Hematopoietic multipotent progenitor cell treated with erythropoietin and hydrocortisone succinate and interleukin-3 and kit ligand, for 8 days (in vitro differentiated cells): ENCODE measurements at regions not wholly inside any gene's neighbourhood (a gene's known extent, or its start where the extent isn't known, plus 50 kb on each side); places are given as distances from the start of the nearest gene placed in this dataset.
"Not testable (repeated sequence)": the region's sequence is repeated elsewhere in the genome, so short reads cannot be mapped to it uniquely, and the experiment has no call there.

Experiments
- DNase-seq: peaks from one replicate; pipeline ENCODE4 v3.0.0-alpha.2; 2015

GRCh38 chr12:78269620-78270019, 438.9 kb downstream of the NAV3 start:
- DNase-seq, result no peak

DNA sequence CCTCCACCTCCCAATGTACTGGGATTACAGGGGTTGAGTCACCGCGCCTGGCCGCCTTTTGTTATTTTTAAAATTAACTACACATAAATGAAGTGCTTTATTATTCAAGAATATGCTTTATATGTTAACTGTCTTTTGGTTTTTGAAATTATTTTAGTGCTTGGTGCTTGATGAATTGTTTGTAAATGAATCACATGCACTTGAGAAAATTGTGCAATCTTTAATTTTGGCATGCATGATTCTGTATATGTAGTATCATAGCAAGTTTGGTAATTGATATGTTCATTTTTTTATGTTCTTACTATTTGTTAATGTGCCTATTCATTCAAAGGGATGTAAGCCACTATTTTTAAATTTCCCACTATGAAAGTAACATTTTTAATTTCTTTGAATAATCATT, 440.9 kb downstream of the NAV3 start:
- no peak for DNase-seq

DNA sequence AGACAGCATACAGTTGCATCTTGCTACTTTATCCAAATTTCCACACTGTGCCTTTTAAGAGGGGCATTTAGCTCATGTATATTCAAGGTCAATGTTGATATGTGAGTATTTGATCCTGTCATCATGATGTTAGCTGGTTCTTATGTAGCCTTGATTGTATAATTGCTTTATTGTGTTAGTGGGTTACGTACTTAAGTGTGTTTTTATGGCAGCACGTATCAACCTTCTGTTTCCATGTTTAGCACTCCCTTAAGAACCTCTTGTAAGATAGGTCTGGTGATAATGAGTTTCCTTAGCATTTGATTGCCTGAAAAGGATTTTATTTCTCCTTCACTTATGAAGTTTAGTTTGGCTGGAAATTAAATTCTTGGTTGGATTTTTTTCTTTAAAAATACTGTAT, 445.2 kb downstream of the NAV3 start:
- DNase-seq, result no peak

DNA sequence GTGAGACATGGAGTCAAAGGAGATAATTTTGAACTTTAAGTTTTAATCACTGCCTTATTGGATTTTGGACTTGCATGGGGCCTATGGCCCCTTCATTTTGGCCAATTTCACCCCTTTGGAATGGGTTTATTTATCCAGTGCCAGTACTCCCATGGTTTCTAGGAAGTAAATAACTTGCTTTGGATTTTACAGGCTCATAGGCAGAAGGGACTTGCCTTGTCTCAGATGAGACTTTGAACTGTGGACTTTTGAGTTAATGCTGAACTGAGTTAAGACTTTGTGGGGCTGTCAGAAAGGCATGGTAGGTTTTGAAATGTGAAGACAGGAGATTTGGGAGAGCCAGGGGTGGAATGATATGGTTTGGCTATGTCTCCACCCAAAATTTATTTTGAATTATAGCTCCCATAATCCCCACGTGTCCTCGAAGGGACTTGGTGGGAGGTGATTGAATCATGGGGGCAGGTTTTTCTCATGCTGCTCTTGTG, 448.1 kb downstream of the NAV3 start:
- no peak for DNase-seq

DNA sequence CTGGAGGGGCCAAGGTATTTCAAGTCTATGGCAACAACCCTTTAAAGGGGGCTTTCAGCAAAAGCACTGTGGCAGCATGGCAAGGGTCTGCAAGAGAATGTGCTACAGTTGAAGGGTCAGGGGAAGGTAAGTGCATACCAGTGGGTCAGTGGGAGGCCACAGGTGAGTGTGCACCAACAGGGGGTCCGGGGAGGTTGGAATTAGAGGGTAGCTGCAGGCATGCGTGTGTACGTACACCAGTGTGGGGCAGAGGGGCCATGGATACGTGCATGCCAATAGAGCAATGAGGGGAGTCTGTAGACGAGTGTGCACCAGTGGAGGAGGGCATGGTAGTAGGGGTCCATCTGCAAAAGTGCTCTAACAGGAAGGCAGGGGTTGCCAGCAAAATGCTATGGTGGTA, 448.9 kb downstream of the NAV3 start:
- DNase-seq, result no peak

DNA sequence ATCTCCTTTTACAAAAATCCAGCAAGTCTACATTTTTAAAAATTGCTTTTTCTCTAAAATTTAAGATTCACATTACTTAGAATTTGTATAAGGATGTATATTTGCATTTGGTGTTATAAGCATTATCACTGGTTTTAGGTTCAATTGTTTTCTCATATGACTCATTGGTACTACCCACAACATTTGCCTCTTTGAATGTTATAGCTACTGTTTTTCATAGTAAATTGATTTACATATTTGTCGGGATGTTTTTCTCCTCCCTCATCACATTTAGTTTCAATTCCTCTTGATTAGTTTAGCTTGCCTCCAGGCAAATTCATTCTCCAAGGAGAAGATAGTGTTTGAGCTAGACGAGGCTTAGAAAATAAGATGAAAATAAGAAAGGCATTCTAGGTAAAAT, 450.4 kb downstream of the NAV3 start:
- DNase-seq, result not testable (repeated sequence)

GRCh38 chr12:78284417-78284816, 453.7 kb downstream of the NAV3 start:
- DNase-seq, result no peak

GRCh38 chr12:78290606-78291345, 460.1 kb downstream of the NAV3 start:
- DNase-seq, result no peak

GRCh38 chr12:78293059-78293686, 462.5 kb downstream of the NAV3 start:
- no peak for DNase-seq

GRCh38 chr12:78301282-78301681, 470.6 kb downstream of the NAV3 start:
- DNase-seq, result not testable (repeated sequence)

DNA sequence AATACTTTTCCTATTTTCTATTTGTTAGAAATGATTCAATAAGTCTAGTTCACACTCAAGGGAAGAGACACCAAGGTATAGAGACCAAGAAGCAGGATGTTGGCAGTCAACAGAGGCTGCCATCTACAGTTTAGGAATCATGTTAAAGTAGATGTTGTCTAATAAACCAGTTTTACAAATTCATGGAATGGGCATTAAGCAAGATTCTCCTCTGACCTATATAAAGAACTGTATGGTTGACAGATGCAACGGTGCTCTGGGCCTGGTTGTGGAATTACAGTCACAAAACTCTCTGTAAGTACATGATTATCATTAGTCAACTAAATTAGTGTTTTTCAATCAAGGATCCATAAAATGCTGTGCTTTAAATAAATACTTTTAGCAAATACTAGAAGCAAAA, 475.1 kb downstream of the NAV3 start:
- DNase-seq, result no peak

DNA sequence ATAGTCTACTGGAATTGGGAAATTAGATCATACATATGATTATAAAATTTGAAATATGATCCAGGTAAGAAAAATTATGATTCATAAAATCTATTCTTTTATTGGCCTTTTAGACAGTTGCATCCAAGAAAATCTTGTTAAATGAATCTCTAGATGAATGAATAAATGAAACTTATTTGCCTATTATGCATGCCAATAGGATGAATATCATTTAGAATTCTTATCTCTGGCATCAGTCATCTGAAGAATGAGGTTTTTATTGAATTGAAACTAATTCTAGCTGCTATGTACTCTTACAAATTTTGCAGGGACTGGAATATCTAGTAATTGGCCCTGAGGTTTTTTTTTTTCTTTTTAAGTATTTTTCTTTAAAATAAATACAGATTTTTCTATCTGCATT, 475.5 kb downstream of the NAV3 start:
- DNase-seq, result no peak

DNA sequence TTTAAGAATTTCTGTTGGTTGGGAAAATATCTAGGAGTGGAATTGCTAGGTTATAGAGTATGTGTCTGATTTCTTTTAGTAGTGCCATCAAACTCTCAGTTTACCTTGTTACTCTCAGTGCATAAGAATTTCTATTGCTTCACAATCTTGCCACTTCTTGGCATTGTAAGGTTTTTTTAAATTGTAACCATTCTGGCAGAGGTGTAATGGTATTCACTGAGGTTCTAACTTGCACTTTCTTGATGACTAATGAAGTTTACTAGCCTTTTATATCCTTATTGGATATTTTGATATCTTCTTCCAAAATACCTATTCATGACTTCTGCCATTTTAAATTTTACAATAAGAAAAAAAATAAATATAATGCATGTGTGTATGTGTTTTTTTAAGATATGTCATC, 478.0 kb downstream of the NAV3 start:
- DNase-seq, result no peak

- DNase-seq, result no peak
Measured at GRCh38 chr12:78315028-78315427, 484.3 kb downstream of the NAV3 start.

DNA sequence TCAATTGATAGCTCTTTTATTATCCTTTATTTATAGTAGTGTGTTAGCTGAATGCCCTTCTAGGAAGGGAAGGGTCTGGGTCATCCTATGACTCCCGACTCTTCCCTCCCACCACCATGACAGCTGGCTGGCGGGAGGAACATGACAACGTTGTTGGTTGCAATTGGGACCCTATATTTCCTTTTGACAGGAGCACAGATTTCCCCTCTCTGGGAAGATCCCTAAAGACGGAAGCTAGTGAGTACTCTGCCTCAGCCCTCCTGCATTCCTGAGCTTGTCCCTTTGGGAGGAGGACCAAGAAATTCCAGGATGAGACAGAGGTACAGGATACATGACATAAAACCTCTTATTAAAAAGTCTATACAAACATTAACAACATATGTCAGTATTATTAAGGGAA, 485.4 kb downstream of the NAV3 start:
- no peak for DNase-seq

GRCh38 chr12:78316631-78317468, 486.2 kb downstream of the NAV3 start:
- no peak for DNase-seq

DNA sequence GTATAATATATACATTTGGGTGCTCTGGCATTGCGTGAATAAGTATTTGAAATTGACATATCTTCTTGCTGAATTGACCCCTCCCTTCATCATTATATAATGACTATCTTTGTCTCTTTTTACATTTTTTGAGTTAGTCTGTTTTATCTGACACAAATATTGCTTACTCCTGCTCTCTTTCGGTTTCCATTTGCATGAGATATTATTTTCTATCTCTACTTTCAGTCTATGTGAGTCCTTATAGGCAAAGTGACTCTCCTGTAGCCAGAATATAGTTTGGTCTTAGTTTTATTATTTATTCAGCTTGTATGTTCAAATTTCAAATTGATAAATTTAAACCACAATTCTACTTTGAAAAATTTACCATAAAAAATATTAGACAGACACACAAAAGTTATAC, 491.0 kb downstream of the NAV3 start:
- DNase-seq, result no peak

GRCh38 chr12:78323226-78323625, 492.5 kb downstream of the NAV3 start:
- no peak for DNase-seq

GRCh38 chr12:78324234-78324633, 493.5 kb downstream of the NAV3 start:
- DNase-seq, result no peak

- no peak for DNase-seq
Measured at GRCh38 chr12:78328524-78328923, 497.8 kb downstream of the NAV3 start.

DNA sequence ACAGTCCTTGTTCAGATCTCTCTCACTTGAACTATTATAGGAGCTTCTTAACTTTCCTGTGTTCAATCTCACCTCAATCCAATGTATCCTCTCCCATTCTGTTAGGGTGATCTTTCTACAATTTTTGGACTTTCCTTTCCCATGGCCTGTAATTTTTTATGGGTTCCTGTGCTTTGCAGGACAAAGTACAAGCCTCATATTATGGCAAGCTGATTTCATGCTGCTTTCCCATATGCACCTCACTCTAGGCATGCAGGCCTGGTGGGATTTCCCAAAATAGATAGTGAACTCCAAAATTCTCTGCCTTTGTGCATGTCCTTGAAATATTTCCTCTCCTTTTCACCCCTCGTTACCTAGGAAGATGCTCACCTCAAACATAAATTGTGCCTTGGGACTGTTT, 499.4 kb downstream of the NAV3 start:
- DNase-seq, result no peak

DNA sequence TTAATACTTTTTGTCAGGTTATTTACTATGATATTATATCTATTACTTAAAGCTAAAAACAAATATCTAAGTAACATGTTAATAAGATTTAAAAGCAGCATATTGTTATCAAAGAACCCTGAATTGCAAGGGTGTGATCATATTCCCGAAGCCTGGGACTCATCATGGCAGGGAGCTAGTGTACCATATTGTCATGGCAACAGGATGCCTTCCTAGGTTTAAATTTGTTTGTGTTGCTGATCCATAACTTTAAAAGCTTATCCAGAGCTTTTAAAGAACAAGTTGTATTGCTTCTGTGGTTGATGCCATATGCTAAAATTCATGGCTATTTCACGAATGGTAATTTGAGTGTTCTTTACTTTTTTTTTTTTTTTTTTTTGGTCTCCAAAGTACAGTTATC, 500.5 kb downstream of the NAV3 start:
- no peak for DNase-seq

- no peak for DNase-seq
Measured at GRCh38 chr12:78331753-78332152, 501.1 kb downstream of the NAV3 start.
